Islet precursor cell (in vitro differentiated cells): ENCODE measurements at regions not wholly inside any gene's neighbourhood (a gene's known extent, or its start where the extent isn't known, plus 50 kb on each side); places are given as distances from the start of the nearest gene placed in this dataset.
"Not testable (repeated sequence)": the region's sequence is repeated elsewhere in the genome, so short reads cannot be mapped to it uniquely, and the experiment has no call there.

Experiments
- DNase-seq: peaks from one replicate; pipeline ENCODE4 v3.0.0-alpha.2; 2018

GRCh38 chr9:41606961-41607547, 417.9 kb upstream of the ZNG1F start:
- not testable (repeated sequence) for DNase-seq

GRCh38 chr9:41565572-41565971, 376.5 kb upstream of the ZNG1F start:
- not testable (repeated sequence) for DNase-seq
